Astrocyte of the cerebellum (primary cell): ENCODE measurements at regions not wholly inside any gene's neighbourhood (a gene's known extent, or its start where the extent isn't known, plus 50 kb on each side); places are given as distances from the start of the nearest gene placed in this dataset.
A peak's percentile ranks its signal among the peaks of the same experiment; 100 is the strongest.
"Not testable (repeated sequence)": the region's sequence is repeated elsewhere in the genome, so short reads cannot be mapped to it uniquely, and the experiment has no call there.

ENCODE experiments used
- DNase-seq: peaks from one replicate; pipeline ENCODE4 v3.0.0-alpha.2; 2011; ENCODE audit warnings: low read depth
- H3K4me3 ChIP-seq: 2 replicates; pipeline ENCODE4 v1.5.1; 2011; ENCODE audit warnings: mild to moderate bottlenecking, low read depth, low read length, moderate library complexity
- in situ Hi-C: cut with HindIII; loops from 2 replicates; pipeline ENCODE4 v1.10.0; 2017; ENCODE audit warnings: low sequenced_read_pairs
- TF ChIP-seq, protein P1 (sequence below): IDR thresholded peaks from 2 replicates; pipeline ENCODE4 v1.5.1; 2012; ENCODE audit warnings: low read length, low read depth, moderate library complexity, mild to moderate bottlenecking; ENCODE audit errors: missing control alignments

GRCh38 chr9:86624630-86625029 is 270.4 kb upstream of the TUT7 start:
- TF ChIP-seq, protein P1, sequence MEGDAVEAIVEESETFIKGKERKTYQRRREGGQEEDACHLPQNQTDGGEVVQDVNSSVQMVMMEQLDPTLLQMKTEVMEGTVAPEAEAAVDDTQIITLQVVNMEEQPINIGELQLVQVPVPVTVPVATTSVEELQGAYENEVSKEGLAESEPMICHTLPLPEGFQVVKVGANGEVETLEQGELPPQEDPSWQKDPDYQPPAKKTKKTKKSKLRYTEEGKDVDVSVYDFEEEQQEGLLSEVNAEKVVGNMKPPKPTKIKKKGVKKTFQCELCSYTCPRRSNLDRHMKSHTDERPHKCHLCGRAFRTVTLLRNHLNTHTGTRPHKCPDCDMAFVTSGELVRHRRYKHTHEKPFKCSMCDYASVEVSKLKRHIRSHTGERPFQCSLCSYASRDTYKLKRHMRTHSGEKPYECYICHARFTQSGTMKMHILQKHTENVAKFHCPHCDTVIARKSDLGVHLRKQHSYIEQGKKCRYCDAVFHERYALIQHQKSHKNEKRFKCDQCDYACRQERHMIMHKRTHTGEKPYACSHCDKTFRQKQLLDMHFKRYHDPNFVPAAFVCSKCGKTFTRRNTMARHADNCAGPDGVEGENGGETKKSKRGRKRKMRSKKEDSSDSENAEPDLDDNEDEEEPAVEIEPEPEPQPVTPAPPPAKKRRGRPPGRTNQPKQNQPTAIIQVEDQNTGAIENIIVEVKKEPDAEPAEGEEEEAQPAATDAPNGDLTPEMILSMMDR, result no peak
- DNase-seq, result no peak
- in situ Hi-C loops, result loop anchor here (25.0 kb wide), 1 partner anchor 313 kb away; the partner anchor contains the start of gene GAS1
- no peak overlapping the region for H3K4me3 ChIP-seq

DNA sequence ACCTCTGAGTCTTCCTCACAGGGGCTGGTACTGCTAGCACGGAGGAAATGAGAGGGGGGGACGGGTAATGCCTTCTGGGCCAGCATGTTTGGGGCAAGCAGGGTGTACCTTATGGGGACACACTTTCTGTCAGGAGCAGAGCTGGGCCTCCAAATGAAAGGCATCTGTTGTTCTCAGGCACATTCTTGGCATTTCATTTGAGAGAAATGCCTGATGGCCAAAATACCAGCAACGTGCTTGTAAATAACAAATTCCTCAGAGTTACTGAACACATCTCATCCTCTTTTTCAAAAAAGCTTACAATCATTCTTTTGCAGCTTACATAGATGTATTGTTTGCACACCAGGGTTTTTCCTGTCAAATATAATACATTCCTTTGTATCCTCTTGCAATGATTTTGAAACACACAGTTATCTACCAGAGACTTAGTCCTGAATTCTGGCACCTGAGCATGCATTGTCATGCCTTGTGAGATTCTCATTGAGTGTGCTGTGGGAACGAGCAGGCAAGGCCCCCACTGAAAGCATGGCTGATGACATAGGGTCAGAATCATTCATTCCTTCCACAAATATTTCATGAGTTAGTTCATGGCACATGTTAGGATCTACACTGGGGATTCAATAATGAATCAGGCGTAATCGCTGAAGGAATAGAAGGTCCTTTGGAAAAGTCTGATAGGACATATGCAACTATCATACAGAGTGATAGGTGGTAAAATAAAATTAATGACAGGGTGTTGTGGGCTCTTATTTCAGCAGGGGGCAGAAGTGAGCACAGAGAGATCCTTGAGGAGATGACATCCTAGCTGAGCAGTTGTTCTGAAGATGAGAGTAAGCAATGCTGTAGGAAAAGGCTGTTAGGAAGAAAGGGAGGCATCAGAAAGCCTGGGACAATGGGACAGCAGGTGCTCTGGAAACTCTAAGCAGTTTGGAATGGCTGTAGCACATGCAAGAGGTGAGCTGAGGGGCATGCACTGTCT is 260.9 kb upstream of the TUT7 start:
- in situ Hi-C loops, result no loop called here
- no peak for DNase-seq
- no peak overlapping the region for H3K4me3 ChIP-seq
- TF ChIP-seq, protein P1, result peak; percentile 47

DNA sequence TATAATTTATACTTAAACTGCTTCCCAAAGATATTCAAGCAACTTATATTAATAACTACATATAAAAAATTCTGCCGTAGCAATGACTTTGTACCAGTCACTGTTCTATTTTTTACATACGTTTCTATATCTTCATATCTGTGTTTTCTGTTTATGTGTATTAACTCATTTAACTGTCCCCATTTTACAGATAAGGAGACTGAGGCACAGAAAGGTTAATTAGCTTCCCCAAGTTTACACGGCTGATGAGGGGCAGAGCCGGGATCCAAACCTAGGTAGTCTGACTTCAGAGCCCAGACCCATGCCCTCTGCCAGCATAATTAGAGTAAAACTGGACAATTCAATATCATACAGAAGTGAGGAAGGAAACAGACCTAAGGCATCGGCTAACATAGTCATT is 259.7 kb upstream of the TUT7 start:
- H3K4me3 ChIP-seq, result no peak overlapping the region
- TF ChIP-seq, protein P1, result no peak
- in situ Hi-C loops, result no loop called here
- no peak for DNase-seq

- in situ Hi-C loops, H3K4me3 ChIP-seq, DNase-seq: not testable (repeated sequence)
Measured at GRCh38 chr9:86611534-86611933, 257.3 kb upstream of the TUT7 start.

GRCh38 chr9:86605303-86605702 is 251.1 kb upstream of the TUT7 start:
- in situ Hi-C loops, result no loop called here
- DNase-seq, result no peak
- TF ChIP-seq, protein P1, result no peak
- no peak overlapping the region for H3K4me3 ChIP-seq

- TF ChIP-seq, protein P1, result no peak
- DNase-seq, result no peak
- in situ Hi-C loops, result no loop called here
- no peak overlapping the region for H3K4me3 ChIP-seq
Measured at GRCh38 chr9:86604741-86605140, 250.5 kb upstream of the TUT7 start.

DNA sequence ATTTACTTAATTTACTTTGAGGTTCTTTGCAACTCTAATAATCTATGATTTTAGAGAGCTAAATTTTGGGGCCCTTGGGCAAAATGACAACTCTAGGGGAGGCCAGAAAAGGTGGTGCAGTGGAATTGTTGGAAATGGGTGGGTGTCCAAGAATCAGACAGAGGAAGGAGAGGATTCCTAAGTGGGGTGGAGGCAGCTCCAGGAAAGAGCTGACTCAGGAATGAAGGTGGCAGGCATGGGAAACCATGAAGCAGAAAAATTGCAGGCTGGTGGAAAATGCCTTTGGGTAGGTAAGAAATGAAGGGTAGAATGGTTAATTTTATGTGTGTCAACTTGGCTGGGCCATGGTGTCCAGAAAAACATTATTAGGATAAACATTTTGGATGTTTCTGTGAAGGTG is 248.5 kb upstream of the TUT7 start:
- no peak overlapping the region for H3K4me3 ChIP-seq
- no peak for DNase-seq
- in situ Hi-C loops, result no loop called here
- TF ChIP-seq, protein P1, result no peak
